PFSK-1 (cell line): ENCODE measurements at regions not wholly inside any gene's neighbourhood (a gene's known extent, or its start where the extent isn't known, plus 50 kb on each side); places are given as distances from the start of the nearest gene placed in this dataset.

Experiments
- FOXP2 ChIP-seq: optimal IDR thresholded peaks from 2 replicates; pipeline ENCODE3; 2011; ENCODE audit warnings: borderline replicate concordance, control low read depth, inconsistent platforms; ENCODE audit not compliant: insufficient read depth; ENCODE audit errors: extremely low read length, extremely low read depth
- POLR2AphosphoS5 ChIP-seq: IDR thresholded peaks from 2 replicates; pipeline ENCODE4 v1.6.1; 2012; ENCODE audit warnings: low read depth, mild to moderate bottlenecking, control low read depth, low read length, moderate library complexity
- SIN3A ChIP-seq: IDR thresholded peaks from 2 replicates; pipeline ENCODE4 v1.6.1; 2012; ENCODE audit warnings: mild to moderate bottlenecking, low read length, moderate library complexity, borderline replicate concordance; ENCODE audit not compliant: insufficient read depth
- TAF1 ChIP-seq: IDR thresholded peaks from 2 replicates; pipeline ENCODE4 v1.6.1; 2012; ENCODE audit warnings: low read length, control low read depth, borderline replicate concordance; ENCODE audit not compliant: insufficient read depth
- TF ChIP-seq, protein P1 (sequence below), 2 experiments: IDR thresholded peaks; 2 replicates each; pipeline versions ENCODE4 v1.6.1 to v1.8.0; 2011 to 2012; ENCODE audit warnings: low read depth in 2 of 2, low read length in 2 of 2, control low read depth in 1 of 2, inconsistent platforms in 1 of 2, mild to moderate bottlenecking in 1 of 2, moderate library complexity in 1 of 2; ENCODE audit not compliant: insufficient read depth in 1 of 2

DNA sequence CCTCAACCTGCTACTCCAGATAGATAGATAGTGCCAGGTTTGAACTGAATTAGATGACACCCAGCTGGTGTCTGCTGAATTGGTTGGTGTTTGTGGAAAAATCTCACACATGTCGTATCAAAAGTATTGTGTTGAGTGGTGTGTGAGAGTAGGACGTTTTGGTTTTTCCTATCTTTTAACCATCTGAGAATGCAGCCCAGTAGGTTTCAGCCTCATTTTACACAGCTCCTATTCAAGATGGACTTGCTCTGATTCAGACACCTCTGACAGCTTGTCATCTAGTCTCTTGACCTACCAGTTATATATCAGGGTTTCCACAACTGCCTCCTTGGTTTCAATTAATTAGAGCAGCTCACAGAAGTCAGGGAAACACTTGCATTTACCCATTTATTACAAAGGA is 254.4 kb downstream of the KTN1 start:
- TF ChIP-seq FOXP2 (no peak), POLR2AphosphoS5 (no peak), SIN3A (no peak), TAF1 (no peak)
- TF ChIP-seq, protein P1, sequence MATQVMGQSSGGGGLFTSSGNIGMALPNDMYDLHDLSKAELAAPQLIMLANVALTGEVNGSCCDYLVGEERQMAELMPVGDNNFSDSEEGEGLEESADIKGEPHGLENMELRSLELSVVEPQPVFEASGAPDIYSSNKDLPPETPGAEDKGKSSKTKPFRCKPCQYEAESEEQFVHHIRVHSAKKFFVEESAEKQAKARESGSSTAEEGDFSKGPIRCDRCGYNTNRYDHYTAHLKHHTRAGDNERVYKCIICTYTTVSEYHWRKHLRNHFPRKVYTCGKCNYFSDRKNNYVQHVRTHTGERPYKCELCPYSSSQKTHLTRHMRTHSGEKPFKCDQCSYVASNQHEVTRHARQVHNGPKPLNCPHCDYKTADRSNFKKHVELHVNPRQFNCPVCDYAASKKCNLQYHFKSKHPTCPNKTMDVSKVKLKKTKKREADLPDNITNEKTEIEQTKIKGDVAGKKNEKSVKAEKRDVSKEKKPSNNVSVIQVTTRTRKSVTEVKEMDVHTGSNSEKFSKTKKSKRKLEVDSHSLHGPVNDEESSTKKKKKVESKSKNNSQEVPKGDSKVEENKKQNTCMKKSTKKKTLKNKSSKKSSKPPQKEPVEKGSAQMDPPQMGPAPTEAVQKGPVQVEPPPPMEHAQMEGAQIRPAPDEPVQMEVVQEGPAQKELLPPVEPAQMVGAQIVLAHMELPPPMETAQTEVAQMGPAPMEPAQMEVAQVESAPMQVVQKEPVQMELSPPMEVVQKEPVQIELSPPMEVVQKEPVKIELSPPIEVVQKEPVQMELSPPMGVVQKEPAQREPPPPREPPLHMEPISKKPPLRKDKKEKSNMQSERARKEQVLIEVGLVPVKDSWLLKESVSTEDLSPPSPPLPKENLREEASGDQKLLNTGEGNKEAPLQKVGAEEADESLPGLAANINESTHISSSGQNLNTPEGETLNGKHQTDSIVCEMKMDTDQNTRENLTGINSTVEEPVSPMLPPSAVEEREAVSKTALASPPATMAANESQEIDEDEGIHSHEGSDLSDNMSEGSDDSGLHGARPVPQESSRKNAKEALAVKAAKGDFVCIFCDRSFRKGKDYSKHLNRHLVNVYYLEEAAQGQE (IDR thresholded peaks at IDR 0.05; ENCODE audit: insufficient read depth in 1 of 2, low read depth in 2 of 2, low read length in 2 of 2), result no peak

DNA sequence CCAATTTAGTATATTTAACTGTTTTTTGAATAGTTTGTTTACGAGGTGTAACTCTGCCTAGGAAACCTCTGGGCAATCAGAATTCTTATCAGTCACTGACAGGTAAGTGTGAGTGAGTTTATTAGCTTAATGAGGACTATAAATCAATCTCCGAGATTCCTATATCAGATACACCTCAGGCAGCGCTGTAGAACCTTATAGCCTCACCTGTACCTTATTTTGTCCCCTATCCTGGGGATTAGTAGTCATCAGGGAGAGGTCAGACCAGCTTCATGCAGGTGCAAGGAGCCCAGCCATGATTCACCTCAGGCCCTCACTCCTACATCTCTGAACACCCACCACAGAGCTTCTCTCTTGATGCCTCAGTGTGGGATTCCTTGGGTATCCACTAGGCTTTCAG is 256.0 kb downstream of the KTN1 start:
- TF ChIP-seq SIN3A (no peak), TAF1 (no peak), POLR2AphosphoS5 (no peak), FOXP2 (no peak)
- TF ChIP-seq, protein P1 (IDR thresholded peaks at IDR 0.05; ENCODE audit: insufficient read depth in 1 of 2, low read depth in 2 of 2, low read length in 2 of 2), result no peak

DNA sequence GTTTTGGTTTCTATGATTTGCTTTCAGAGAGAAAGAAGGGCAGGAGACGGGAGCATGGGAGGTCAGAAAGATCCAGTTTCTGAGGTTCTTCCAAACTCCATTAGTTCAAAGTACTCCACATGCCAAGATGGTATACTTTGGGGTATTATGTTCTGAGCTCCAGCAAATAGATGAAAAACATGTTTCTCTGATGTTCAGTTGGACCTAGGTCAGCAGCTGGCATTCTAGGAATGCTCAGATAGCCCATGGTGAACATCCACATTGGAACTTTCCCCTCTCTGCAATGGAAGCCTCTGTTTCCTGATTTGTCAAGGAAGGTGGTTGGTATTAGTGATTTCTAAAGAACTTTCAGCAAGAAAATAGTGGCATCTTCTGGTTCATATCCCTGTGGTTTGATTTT is 257.5 kb downstream of the KTN1 start:
- TF ChIP-seq SIN3A (no peak), TAF1 (no peak), POLR2AphosphoS5 (no peak), FOXP2 (no peak)
- TF ChIP-seq, protein P1 (IDR thresholded peaks at IDR 0.05; ENCODE audit: insufficient read depth in 1 of 2, low read depth in 2 of 2, low read length in 2 of 2), result no peak

DNA sequence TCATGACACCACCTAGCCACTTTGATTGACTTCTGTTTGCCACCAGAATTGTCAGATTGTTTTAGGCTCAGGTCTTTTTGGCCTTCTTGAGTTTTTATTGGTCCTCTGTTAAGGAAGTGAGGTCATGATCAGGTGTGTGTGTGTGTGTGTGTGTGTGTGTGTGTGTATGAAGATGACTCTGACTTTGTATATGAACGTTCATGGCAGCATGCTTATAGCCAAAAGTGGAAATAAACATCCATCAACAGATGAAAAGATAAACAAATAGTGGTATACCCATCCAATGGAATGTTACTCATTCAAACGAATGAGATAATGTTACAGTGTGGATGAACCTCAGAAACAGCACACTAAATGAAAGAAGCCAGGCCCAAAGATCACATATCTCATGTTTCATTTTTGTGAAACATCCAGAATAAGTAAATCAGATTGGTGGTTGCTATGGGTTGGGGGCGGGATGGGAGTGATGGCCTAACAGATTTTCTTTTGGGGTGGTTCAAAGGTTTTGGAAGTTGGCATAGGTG is 258.6 kb downstream of the KTN1 start:
- TF ChIP-seq TAF1 (no peak), FOXP2 (no peak), POLR2AphosphoS5 (no peak), SIN3A (no peak)
- TF ChIP-seq, protein P1 (IDR thresholded peaks at IDR 0.05; ENCODE audit: insufficient read depth in 1 of 2, low read depth in 2 of 2, low read length in 2 of 2), result no peak

DNA sequence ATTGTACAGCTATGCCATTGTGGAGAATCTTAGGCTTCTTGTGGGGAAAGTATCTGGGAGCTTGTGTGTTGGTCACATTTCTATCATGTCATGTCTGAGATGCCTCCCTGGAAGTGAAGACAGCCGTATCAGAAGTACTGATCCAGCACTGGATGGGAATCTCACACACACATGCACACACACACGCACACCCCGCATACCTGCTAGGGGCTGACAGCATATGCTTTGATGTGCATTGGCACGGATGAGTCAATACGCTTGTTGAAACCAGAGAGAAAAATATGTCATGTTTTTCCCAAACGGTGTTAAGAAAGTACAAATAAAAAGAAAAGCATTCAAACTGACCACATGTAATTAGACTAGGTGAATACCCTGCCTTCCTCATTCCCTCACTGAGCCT is 260.8 kb downstream of the KTN1 start:
- no peak for TF ChIP-seq FOXP2
- TF ChIP-seq SIN3A, result no peak
- TF ChIP-seq TAF1, result no peak
- no peak for TF ChIP-seq POLR2AphosphoS5
- TF ChIP-seq, protein P1 (IDR thresholded peaks at IDR 0.05; ENCODE audit: insufficient read depth in 1 of 2, low read depth in 2 of 2, low read length in 2 of 2), result no peak
